ENCODE measurements at regions not wholly inside any gene's neighbourhood (a gene's known extent, or its start where the extent isn't known, plus 50 kb on each side); places are given as distances from the start of the nearest gene placed in this dataset.

DNA sequence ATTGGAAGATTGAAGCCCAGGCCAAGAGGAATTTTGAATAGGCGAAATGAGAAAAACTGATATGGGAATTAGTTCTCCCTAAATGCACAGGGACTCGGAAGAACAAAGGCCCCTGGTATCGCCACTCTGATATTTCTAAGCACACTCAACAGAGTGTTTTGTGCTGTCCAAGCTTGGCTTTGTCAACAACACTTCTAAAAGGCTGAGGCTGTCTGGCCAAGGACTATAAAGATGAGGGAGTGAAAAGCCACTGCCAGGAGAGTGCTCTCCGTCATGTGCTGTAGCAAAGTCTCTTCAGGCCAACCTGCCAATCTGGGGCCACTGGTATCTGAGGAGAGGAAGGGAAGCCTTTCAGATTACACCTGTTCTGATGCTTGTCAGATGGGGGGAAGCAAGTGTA lies 611.2 kb upstream of the PIK3C3 start:
- no peak overlapping the region for H3K4me3 ChIP-seq (ENCODE audit: low read depth, low read length)
- no peak for DNase-seq (ENCODE audit: low read depth)
- no peak for TF ChIP-seq MYC (IDR thresholded peaks at IDR 0.05; ENCODE audit: low read depth, low read length)
- no peak for TF ChIP-seq POLR2A (IDR thresholded peaks at IDR 0.05; ENCODE audit: extremely low read depth, insufficient read length)
- TF ChIP-seq, protein P1, sequence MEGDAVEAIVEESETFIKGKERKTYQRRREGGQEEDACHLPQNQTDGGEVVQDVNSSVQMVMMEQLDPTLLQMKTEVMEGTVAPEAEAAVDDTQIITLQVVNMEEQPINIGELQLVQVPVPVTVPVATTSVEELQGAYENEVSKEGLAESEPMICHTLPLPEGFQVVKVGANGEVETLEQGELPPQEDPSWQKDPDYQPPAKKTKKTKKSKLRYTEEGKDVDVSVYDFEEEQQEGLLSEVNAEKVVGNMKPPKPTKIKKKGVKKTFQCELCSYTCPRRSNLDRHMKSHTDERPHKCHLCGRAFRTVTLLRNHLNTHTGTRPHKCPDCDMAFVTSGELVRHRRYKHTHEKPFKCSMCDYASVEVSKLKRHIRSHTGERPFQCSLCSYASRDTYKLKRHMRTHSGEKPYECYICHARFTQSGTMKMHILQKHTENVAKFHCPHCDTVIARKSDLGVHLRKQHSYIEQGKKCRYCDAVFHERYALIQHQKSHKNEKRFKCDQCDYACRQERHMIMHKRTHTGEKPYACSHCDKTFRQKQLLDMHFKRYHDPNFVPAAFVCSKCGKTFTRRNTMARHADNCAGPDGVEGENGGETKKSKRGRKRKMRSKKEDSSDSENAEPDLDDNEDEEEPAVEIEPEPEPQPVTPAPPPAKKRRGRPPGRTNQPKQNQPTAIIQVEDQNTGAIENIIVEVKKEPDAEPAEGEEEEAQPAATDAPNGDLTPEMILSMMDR (IDR thresholded peaks at IDR 0.05; ENCODE audit: low read depth, low read length), result no peak
- TF ChIP-seq, protein P2, sequence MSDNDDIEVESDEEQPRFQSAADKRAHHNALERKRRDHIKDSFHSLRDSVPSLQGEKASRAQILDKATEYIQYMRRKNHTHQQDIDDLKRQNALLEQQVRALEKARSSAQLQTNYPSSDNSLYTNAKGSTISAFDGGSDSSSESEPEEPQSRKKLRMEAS (IDR thresholded peaks at IDR 0.05; ENCODE audit: low read depth, low read length), result no peak

DNA sequence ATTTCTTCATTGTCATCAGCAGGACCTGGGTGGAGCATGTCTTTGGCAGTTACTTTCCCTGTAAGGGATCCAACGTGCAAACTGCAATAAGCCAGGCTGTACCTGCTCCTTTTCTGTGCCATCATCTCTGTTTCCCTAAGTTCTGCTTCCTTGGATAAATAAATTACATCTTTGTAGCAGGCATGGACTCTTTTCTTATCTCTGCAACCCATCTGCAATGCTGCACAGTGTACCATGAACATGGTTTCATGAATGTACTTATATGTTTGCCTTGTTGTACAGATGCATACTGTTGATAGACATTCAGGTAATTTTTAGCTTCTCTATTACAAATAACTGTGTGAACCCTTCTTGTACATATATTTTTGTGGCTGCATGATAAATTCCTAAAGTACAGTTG lies 616.7 kb upstream of the PIK3C3 start:
- no peak for TF ChIP-seq MYC (IDR thresholded peaks at IDR 0.05; ENCODE audit: low read depth, low read length)
- TF ChIP-seq POLR2A (IDR thresholded peaks at IDR 0.05; ENCODE audit: extremely low read depth, insufficient read length), result no peak
- TF ChIP-seq, protein P1 (IDR thresholded peaks at IDR 0.05; ENCODE audit: low read depth, low read length), result no peak
- TF ChIP-seq, protein P2 (IDR thresholded peaks at IDR 0.05; ENCODE audit: low read depth, low read length), result no peak
- no peak for DNase-seq (ENCODE audit: low read depth)
- no peak overlapping the region for H3K4me3 ChIP-seq (ENCODE audit: low read depth, low read length)

DNA sequence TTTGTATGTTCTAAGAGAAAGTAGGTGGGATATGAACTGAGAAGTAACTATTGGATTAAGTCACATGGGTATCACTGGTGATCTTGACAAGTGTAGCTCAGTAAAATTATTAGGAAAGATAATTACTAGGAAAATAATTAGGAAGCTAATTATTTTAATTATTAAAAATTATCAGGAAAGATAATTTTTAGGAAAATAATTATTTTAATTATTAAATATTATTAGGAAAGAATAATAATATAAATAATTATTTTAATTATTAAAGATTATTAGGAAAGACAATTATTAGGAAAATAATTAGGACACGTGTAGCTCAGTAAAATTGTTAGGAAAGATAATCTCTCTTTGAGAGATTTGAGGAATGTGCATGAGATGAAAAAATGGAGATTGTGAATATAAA lies 623.4 kb upstream of the PIK3C3 start:
- no peak overlapping the region for H3K4me3 ChIP-seq (ENCODE audit: low read depth, low read length)
- DNase-seq (ENCODE audit: low read depth), result no peak
- TF ChIP-seq, protein P1 (IDR thresholded peaks at IDR 0.05; ENCODE audit: low read depth, low read length), result no peak
- no peak for TF ChIP-seq MYC (IDR thresholded peaks at IDR 0.05; ENCODE audit: low read depth, low read length)
- TF ChIP-seq, protein P2 (IDR thresholded peaks at IDR 0.05; ENCODE audit: low read depth, low read length), result no peak
- no peak for TF ChIP-seq POLR2A (IDR thresholded peaks at IDR 0.05; ENCODE audit: extremely low read depth, insufficient read length)

DNA sequence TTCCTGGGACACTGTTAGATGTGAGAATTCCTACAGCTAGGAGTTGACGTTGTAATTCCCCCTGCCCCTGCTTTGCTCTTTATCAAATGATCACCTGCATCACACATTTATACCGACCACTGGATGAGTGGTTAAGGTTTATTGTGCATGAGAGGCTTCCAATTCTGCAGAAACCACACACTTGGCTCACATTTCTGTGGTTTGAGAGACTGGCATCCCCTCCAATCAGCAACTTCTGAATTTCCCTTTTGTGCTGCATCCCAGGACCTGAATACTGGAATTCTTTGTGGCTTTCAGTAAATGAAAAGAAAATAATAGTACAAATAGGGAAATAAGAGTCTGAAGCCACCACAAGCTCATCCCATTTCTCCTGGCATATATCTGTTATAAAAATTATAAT lies 628.7 kb upstream of the PIK3C3 start:
- TF ChIP-seq POLR2A (IDR thresholded peaks at IDR 0.05; ENCODE audit: extremely low read depth, insufficient read length), result no peak
- TF ChIP-seq, protein P2 (IDR thresholded peaks at IDR 0.05; ENCODE audit: low read depth, low read length), result no peak
- no peak overlapping the region for H3K4me3 ChIP-seq (ENCODE audit: low read depth, low read length)
- no peak for DNase-seq (ENCODE audit: low read depth)

DNA sequence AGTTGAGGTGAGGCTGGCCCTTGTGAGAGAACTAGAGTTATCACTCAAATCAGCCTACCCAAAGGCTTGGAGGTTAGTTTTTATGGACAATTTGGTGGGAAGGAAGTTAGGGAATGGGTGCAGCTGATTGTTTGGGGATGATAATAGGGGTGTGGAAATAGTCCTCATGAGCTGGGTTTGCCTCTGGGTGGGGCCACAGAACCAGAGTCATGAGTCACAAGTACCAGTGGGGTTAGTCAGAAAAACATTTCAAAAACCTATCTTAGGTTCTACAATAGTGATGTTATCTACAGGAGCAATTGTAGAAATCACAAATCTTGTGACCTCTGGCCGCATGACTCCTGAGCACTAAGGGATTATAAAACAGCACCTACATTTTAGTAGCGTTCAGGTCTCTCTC lies 630.1 kb upstream of the PIK3C3 start:
- no peak for TF ChIP-seq POLR2A (IDR thresholded peaks at IDR 0.05; ENCODE audit: extremely low read depth, insufficient read length)
- TF ChIP-seq, protein P1 (IDR thresholded peaks at IDR 0.05; ENCODE audit: low read depth, low read length), result no peak
- no peak for TF ChIP-seq MYC (IDR thresholded peaks at IDR 0.05; ENCODE audit: low read depth, low read length)
- TF ChIP-seq, protein P2 (IDR thresholded peaks at IDR 0.05; ENCODE audit: low read depth, low read length), result no peak
- DNase-seq (ENCODE audit: low read depth), result no peak
- H3K4me3 ChIP-seq (ENCODE audit: low read depth, low read length), result no peak overlapping the region

DNA sequence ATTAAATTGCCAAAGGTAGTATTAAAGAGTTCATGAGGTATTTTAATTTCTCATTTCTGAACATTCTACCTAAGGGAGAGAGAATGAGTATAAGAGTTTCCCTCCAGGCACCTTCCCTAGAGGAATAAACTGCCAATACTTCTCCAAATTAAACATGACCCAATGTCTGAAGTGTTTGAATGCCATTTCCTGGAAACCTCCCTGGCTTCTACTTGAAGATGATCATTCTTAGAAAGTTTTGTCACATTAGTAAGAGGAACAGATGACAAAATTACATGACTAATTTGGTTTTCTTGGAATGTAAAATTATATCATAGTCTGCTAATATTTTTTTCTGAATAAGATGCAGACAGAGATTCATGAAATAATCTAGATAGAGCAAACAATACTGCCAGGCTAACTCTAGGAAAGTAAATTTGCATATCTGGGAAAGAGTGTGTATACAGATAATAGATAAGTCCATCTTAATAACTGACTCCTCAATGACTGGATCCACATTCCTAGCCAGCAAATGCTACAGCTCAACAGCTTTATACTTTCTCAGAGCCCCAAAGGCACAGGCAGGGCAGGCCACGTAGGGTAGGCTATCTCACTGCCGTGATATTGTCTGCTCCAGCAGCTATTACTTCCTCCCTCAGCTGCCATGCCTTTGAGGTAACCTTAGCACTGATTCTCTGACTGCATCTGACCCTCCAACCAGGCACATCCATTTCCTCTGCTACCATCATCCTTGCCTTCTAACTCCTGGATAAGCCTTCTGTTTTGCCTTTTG lies 630.8 kb upstream of the PIK3C3 start:
- DNase-seq (ENCODE audit: low read depth), result no peak
- TF ChIP-seq, protein P1 (IDR thresholded peaks at IDR 0.05; ENCODE audit: low read depth, low read length), result no peak
- TF ChIP-seq MYC (IDR thresholded peaks at IDR 0.05; ENCODE audit: low read depth, low read length) (no peak), POLR2A (IDR thresholded peaks at IDR 0.05; ENCODE audit: extremely low read depth, insufficient read length) (no peak)
- TF ChIP-seq, protein P2 (IDR thresholded peaks at IDR 0.05; ENCODE audit: low read depth, low read length), result no peak
- no peak overlapping the region for H3K4me3 ChIP-seq (ENCODE audit: low read depth, low read length)
